HEK293 (cell line): ENCODE measurements at regions not wholly inside any gene's neighbourhood (a gene's known extent, or its start where the extent isn't known, plus 50 kb on each side); places are given as distances from the start of the nearest gene placed in this dataset.
"Not testable (repeated sequence)": the region's sequence is repeated elsewhere in the genome, so short reads cannot be mapped to it uniquely, and the experiment has no call there.

Source experiments
- CTCF ChIA-PET: fragments of 350-600 bp; formaldehyde crosslinking; extraction: SDS; loops from one replicate; lab custom pipeline; 2021; ENCODE audit warnings: antibody characterized with exemption; lab: Yijun Ruan, JAX
- POLR2A ChIA-PET: fragments of 300-600 bp; formaldehyde crosslinking; extraction: SDS; loops from one replicate; lab custom pipeline; 2020; ENCODE audit warnings: antibody characterized with exemption, inconsistent platforms; lab: Yijun Ruan, JAX
- H3K27ac ChIP-seq: fragments of 200-500 bp; sonication (Bioruptor generic); 2 replicates; pipeline ENCODE4 v1.5.1; 2014; ENCODE audit warnings: low read depth, low read length, control low read depth, inconsistent platforms; ENCODE audit errors: extremely low read depth
- H3K36me3 ChIP-seq, 2 experiments: fragments of 200-500 bp in 1 of 2; sonication (Bioruptor generic) in 1 of 2; 1 replicate in 1 of 2; 2 replicates in 1 of 2; pipeline ENCODE4 v1.5.1; 2014 to 2017; ENCODE audit warnings: inconsistent platforms in 2 of 2, low read length in 2 of 2; ENCODE audit not compliant: control insufficient read depth in 2 of 2, insufficient read depth in 1 of 2
- H3K4me1 ChIP-seq: fragments of 200-500 bp; sonication (Bioruptor generic); 2 replicates; pipeline ENCODE4 v1.5.1; 2014; ENCODE audit warnings: mild to moderate bottlenecking, low read length, inconsistent platforms; ENCODE audit not compliant: control insufficient read depth, insufficient read depth
- H3K4me3 ChIP-seq: 2 replicates; pipeline ENCODE4 v1.5.1; 2011; ENCODE audit warnings: low read depth, mild to moderate bottlenecking, control low read depth, low read length, moderate library complexity
- H3K9me3 ChIP-seq: fragments of 200-500 bp; sonication (Bioruptor generic); 2 replicates; pipeline ENCODE4 v1.5.1; 2014; ENCODE audit warnings: low read depth, low read length, inconsistent platforms; ENCODE audit not compliant: control insufficient read depth, insufficient read depth
- PATZ1 ChIP-seq: fragments of 450-650 bp; formaldehyde crosslinking; IDR thresholded peaks from 2 replicates; pipeline ENCODE4 v1.5.1; 2016; ENCODE audit warnings: missing biosample characterization, missing genetic modification characterization
- PRDM2 ChIP-seq: fragments of 450-650 bp; formaldehyde crosslinking; IDR thresholded peaks from 2 replicates; pipeline ENCODE4 v1.5.1; 2016; ENCODE audit warnings: missing biosample characterization, missing genetic modification characterization, borderline replicate concordance
- TCF7L2 ChIP-seq: IDR thresholded peaks from 2 replicates; pipeline ENCODE4 v1.6.1; 2011; ENCODE audit warnings: low read depth, mild to moderate bottlenecking, inconsistent platforms, low read length, moderate library complexity, borderline replicate concordance
- ZBTB17 ChIP-seq: fragments of 450-650 bp; formaldehyde crosslinking; IDR thresholded peaks from 2 replicates; pipeline ENCODE4 v1.5.1; 2016; ENCODE audit warnings: missing biosample characterization, missing genetic modification characterization
- ZBTB7A ChIP-seq: fragments of 450-650 bp; formaldehyde crosslinking; IDR thresholded peaks from 2 replicates; pipeline ENCODE4 v1.5.1; 2016; ENCODE audit warnings: low read depth, missing biosample characterization, missing genetic modification characterization
- ZNF133 ChIP-seq: fragments of 450-650 bp; formaldehyde crosslinking; IDR thresholded peaks from 2 replicates; pipeline ENCODE4 v1.5.1; 2016; ENCODE audit warnings: missing biosample characterization, missing genetic modification characterization
- ZNF266 ChIP-seq: fragments of 450-650 bp; formaldehyde crosslinking; IDR thresholded peaks from 2 replicates; pipeline ENCODE4 v1.5.1; 2016; ENCODE audit warnings: missing biosample characterization, missing genetic modification characterization, low read depth
- ZNF398 ChIP-seq: fragments of 450-650 bp; formaldehyde crosslinking; IDR thresholded peaks from 2 replicates; pipeline ENCODE4 v1.5.1; 2017; ENCODE audit warnings: missing biosample characterization, missing genetic modification characterization
- ZNF560 ChIP-seq: fragments of 450-650 bp; formaldehyde crosslinking; IDR thresholded peaks from 2 replicates; pipeline ENCODE4 v1.5.1; 2017; ENCODE audit warnings: missing biosample characterization, missing genetic modification characterization, borderline replicate concordance
- ZNF639 ChIP-seq: fragments of 450-650 bp; formaldehyde crosslinking; IDR thresholded peaks from 2 replicates; pipeline ENCODE4 v1.5.1; 2016; ENCODE audit warnings: missing biosample characterization, missing genetic modification characterization
- ZNF645 ChIP-seq: fragments of 450-650 bp; formaldehyde crosslinking; IDR thresholded peaks from 2 replicates; pipeline ENCODE4; 2016; ENCODE audit warnings: missing biosample characterization, missing genetic modification characterization
- ZNF792 ChIP-seq: fragments of 450-650 bp; formaldehyde crosslinking; IDR thresholded peaks from 2 replicates; pipeline ENCODE4 v1.5.1; 2016; ENCODE audit warnings: missing biosample characterization, missing genetic modification characterization
- ZNF830 ChIP-seq: fragments of 450-650 bp; IDR thresholded peaks from 2 replicates; pipeline ENCODE4 v1.5.0; 2018; ENCODE audit warnings: missing biosample characterization, missing genetic modification characterization, low read depth, mild to moderate bottlenecking, moderate library complexity
- ZSCAN5A ChIP-seq: fragments of 450-650 bp; formaldehyde crosslinking; IDR thresholded peaks from 2 replicates; pipeline ENCODE4 v1.5.1; 2016; ENCODE audit warnings: missing biosample characterization, missing genetic modification characterization

GRCh38 chr5:1983401-1983800 is 100.7 kb upstream of the IRX4 start (continued):
- TF ChIP-seq PATZ1 (tag by site-specific recombination) = no peak
- TF ChIP-seq ZNF830 (tag by site-specific recombination) = no peak
- no peak for TF ChIP-seq ZNF639 (tag by site-specific recombination)

- H3K9me3 ChIP-seq, H3K4me1 ChIP-seq, POLR2A ChIA-PET, H3K27ac ChIP-seq, H3K36me3 ChIP-seq, H3K4me3 ChIP-seq: not testable (repeated sequence)
- CTCF ChIA-PET = interaction anchor here (0.7 kb wide), 1 partner anchor 368 kb away, joined by 3 read pairs; no protein-coding TSS in a partner anchor
These were observed 99.8 kb upstream of the IRX4 start for GRCh38 chr5:1982561-1982960.

GRCh38 chr5:1975898-1976765 is 93.4 kb upstream of the IRX4 start:
- ChIA-PET POLR2A (no interaction called here), CTCF (interaction anchor here (0.5 kb wide), 1 partner anchor 72 kb away, joined by 3 read pairs; no protein-coding TSS in a partner anchor)

GRCh38 chr5:1975406-1975715 is 92.6 kb upstream of the IRX4 start:
- ChIA-PET POLR2A (no interaction called here), CTCF (interaction anchor here (0.7 kb wide), 1 partner anchor 44 kb away, joined by 5 read pairs; no protein-coding TSS in a partner anchor)
- Histone ChIP-seq H3K4me1 (no peaks in the 10 kb centered on the region), H3K36me3 (no peaks in the 10 kb centered on the region), H3K27ac (no peak overlapping the region), H3K9me3 (no peaks in the 10 kb centered on the region), H3K4me3 (no peak overlapping the region)
- TF ChIP-seq ZNF133 (tag by site-specific recombination) = no peak
- TF ChIP-seq ZNF645 (tag by site-specific recombination) = no peak
- no peak for TF ChIP-seq ZNF560 (tag by site-specific recombination)
- no peak for TF ChIP-seq ZNF266
- TF ChIP-seq ZBTB7A (tag by site-specific recombination) = no peak
- no peak for TF ChIP-seq TCF7L2
- no peak for TF ChIP-seq ZSCAN5A (tag by site-specific recombination)
- TF ChIP-seq PRDM2 (tag by site-specific recombination) = no peak
- TF ChIP-seq ZNF398 (tag by site-specific recombination) = no peak
- no peak for TF ChIP-seq ZNF792

More at GRCh38 chr5:1975898-1976765, 93.4 kb upstream of the IRX4 start:
- no peak for TF ChIP-seq ZBTB17 (tag by site-specific recombination)
- Histone ChIP-seq H3K9me3 (no peaks in the 10 kb centered on the region), H3K27ac (no peak overlapping the region), H3K4me1 (no peaks in the 10 kb centered on the region), H3K4me3 (no peak overlapping the region), H3K36me3 (no peaks in the 10 kb centered on the region)
